Mesodermal cell (in vitro differentiated cells): ENCODE measurements at regions not wholly inside any gene's neighbourhood (a gene's known extent, or its start where the extent isn't known, plus 50 kb on each side); places are given as distances from the start of the nearest gene placed in this dataset.
A peak's percentile ranks its signal among the peaks of the same experiment; 100 is the strongest.
"Not testable (repeated sequence)": the region's sequence is repeated elsewhere in the genome, so short reads cannot be mapped to it uniquely, and the experiment has no call there.

Experiments used
- H3K27ac ChIP-seq: 2 replicates; pipeline ENCODE4 v1.7.0; 2013; ENCODE audit warnings: mild to moderate bottlenecking, low read depth, low read length, moderate library complexity; ENCODE audit not compliant: severe bottlenecking
- H3K36me3 ChIP-seq: 2 replicates; pipeline ENCODE4 v1.7.1; 2013; ENCODE audit warnings: mild to moderate bottlenecking, low read length, moderate library complexity; ENCODE audit not compliant: control insufficient read depth, insufficient read depth
- H3K4me1 ChIP-seq: one replicate; pipeline ENCODE4 v1.7.1; 2013; ENCODE audit warnings: mild to moderate bottlenecking, low read length; ENCODE audit not compliant: insufficient read depth, control insufficient read depth, poor library complexity, severe bottlenecking
- H3K4me3 ChIP-seq: 2 replicates; pipeline ENCODE4 v1.7.0; 2013; ENCODE audit warnings: low read length, control low read depth, mild to moderate bottlenecking; ENCODE audit not compliant: insufficient read depth, poor library complexity, severe bottlenecking; ENCODE audit errors: extremely low read depth
- H3K9me3 ChIP-seq: 2 replicates; pipeline ENCODE4 v1.7.1; 2013; ENCODE audit warnings: mild to moderate bottlenecking, low read length, moderate library complexity; ENCODE audit not compliant: control insufficient read depth
- WGBS, 2 experiments: methylation state at CpG; one replicate each; pipeline ENCODE4 v1.1.5; 2013; ENCODE audit warnings: missing lambda C conversion rate in 2 of 2; ENCODE audit not compliant: insufficient coverage in 2 of 2; 5-methylcytosine and 5-hydroxymethylcytosine counted together

DNA sequence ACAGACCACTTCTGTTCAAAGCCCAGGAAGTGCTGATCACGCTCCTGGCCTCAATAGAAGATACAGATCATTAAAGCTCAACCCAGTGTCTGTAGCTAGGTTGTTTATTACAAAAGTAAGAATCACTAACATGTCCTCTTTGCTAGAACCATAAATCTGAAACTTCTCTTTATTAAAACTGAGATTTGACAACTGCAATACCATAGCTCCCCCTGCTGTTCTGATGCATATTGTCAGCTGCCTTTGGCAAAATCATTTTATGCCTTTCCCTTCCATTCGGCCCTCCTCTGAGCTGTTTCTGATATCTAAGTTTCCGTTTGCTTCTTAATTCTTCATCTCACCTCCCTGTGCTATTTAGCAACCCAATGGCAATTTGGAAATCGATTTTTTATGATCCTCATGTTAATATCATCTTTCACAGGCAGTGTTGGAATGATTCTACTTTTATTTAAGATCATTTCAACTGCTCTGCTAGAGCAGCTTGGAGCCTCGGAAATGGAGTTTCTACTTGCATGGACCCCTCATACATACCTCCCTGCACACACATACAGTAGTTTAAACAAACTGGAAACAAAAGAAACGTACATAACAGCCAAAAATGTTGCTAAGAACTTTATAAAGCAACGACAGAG, 998.8 kb downstream of the MAT2B start:
- Histone ChIP-seq H3K9me3 (no peaks in the 10 kb centered on the region), H3K27ac (no peak overlapping the region), H3K4me3 (no peak overlapping the region), H3K4me1 (no peaks in the 10 kb centered on the region), H3K36me3 (no peaks in the 10 kb centered on the region)
- 67 to 75% methylated on average over 3 to 4 of the region's 7 CpGs for WGBS, 2 experiments

DNA sequence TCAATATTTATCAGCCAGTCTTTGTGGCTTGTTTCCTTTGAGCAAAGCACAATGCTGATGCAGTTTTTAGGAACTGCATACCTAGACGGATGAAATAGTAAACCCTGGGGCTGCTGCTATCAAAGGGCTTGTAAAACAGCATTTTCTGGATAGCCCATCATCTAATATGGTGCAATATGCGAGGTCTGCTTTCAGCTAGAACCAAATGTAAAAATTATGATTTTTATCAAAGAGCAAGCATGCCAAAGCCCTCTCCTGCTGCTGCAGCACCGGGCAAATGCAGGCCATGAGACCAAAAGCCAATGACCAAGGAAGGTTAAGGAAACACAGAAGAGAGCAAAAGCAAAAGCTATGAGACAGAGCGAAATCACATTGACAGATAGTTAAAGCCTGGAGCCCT, 1000.4 kb downstream of the MAT2B start:
- H3K36me3 ChIP-seq = no peaks in the 10 kb centered on the region
- WGBS, 2 experiments = 88 to 92% methylated on average over 3 to 4 of the region's 4 CpGs
- no peaks in the 10 kb centered on the region for H3K9me3 ChIP-seq
- no peak overlapping the region for H3K27ac ChIP-seq
- H3K4me3 ChIP-seq = no peak overlapping the region
- H3K4me1 ChIP-seq = no peaks in the 10 kb centered on the region

DNA sequence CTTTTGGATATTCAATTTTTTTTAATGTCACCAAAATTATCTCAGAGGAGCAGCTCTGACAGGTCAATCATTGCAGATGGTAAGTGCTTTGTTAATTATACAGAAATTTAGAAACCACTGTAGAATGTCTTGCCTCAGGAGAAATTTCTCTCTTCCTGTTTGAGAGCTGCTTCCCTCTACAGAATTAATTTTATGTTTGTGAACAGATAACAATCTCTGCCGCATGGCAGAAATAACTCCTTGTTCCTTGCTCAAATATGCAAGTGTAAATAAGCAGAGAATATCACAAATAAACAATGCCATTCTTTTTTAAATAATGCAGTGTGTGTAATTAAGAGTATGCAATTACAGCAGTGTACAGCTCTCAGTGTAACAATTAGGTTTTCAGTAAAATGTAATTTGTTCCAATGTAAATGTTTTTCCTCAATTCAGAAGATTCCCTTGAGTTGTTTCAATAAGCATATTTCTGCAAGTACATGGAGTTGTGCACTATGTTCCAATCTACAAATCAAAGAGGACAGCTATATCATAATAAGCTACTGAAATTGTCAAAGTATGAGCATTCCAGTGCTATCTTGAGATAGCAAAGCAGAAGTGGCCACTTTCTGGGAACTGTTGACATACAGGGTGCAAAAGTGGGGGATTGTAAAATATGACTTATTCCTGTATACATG, 1012.8 kb downstream of the MAT2B start:
- H3K36me3 ChIP-seq = no peaks in the 10 kb centered on the region
- H3K4me1 ChIP-seq = peaks cover 10% of the 10 kb centered on the region
- no peak overlapping the region for H3K4me3 ChIP-seq

DNA sequence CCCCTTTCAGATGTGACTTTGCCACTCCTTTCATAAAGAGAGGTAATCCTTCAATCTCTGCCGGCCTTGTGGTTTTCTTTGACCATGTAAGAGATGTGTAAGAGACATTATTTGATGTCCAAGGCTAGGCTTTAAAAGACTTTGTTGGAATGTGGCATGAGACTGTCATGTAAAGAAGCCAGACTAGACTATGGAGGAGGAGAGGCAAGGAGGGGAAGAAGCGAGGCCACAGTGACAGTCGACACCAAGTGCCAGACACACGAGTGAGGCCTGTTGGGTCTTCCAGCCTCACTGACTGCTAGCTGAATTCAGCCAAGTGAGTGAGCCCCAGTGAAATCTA, 1013.3 kb downstream of the MAT2B start:
- 89 to 92% methylated on average over 4 of the region's 4 CpGs for WGBS, 2 experiments

More for the DNA sequence above, 1012.8 kb downstream of the MAT2B start:
- no CpG with 5 or more reads among the region's 1 CpG for WGBS, 2 experiments
- H3K27ac ChIP-seq = peak overlapping the region; percentile 25
- no peaks in the 10 kb centered on the region for H3K9me3 ChIP-seq

DNA sequence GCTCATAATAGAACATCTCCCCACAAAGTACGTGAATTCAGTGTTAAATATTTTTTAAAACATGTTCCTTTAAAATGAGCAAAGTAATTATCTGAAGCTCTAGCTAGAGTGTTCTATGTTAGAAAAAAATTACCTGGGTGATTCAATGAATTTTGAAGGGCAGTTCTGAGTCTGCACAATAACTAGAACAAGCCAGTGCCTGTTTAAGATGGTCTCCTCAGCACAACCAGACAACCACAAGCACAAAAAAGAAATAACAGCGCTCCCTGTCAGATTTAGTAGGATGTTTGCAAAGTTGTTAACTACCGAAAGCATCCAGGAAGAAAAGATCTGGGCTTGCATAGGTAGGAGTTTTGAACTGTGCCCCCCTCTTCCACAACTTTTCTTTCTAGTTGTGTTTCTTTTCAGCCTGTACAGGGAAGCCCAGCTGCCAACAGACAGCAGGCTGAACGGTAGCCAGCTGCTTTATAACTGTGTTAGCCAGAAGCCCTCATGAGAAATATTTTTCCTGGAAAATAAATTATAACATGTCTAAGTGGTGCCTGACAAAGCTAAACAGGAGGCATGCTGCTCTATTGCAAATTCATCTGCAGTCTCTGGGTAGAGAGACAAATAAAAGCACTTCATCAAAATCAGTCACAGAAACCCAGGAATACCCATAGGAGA, 1026.9 kb downstream of the MAT2B start:
- H3K27ac ChIP-seq = no peak overlapping the region
- H3K4me3 ChIP-seq = no peak overlapping the region
- H3K9me3 ChIP-seq = no peaks in the 10 kb centered on the region
- H3K36me3 ChIP-seq = no peaks in the 10 kb centered on the region
- H3K4me1 ChIP-seq = no peaks in the 10 kb centered on the region
- WGBS, 2 experiments = 100% methylated on average over 1 of the region's 4 CpGs; no CpG with 5 or more reads in 1 of the 2 experiments

More for the DNA sequence above, 1013.3 kb downstream of the MAT2B start:
- H3K4me3 ChIP-seq = no peak overlapping the region
- H3K36me3 ChIP-seq = no peaks in the 10 kb centered on the region
- H3K4me1 ChIP-seq = peaks cover 10% of the 10 kb centered on the region
- H3K9me3 ChIP-seq = no peaks in the 10 kb centered on the region
- H3K27ac ChIP-seq = peak overlapping the region; percentile 25

DNA sequence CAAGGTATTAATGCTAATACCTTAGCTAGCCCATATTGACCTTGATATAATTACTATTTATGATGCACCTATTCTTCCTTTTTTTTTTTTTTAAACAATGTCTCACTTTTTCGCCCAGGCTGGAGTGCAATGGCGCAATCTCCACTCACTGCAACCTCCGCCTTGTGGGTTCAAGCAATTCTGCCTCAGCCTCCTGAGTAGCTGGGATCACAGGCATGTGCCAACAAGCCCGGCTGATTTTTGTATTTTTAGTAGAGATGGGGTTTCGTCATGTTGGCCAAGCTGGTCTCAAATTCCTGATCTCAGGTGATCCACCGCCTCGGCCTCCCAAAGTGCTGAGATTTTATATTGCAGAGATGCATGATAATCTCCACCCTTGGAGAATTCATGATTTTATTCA, 1028.0 kb downstream of the MAT2B start:
- not testable (repeated sequence) for H3K4me1 ChIP-seq, H3K4me3 ChIP-seq, H3K36me3 ChIP-seq, H3K27ac ChIP-seq, H3K9me3 ChIP-seq
- 80% methylated on average over 1 to 4 of the region's 7 CpGs for WGBS, 2 experiments

DNA sequence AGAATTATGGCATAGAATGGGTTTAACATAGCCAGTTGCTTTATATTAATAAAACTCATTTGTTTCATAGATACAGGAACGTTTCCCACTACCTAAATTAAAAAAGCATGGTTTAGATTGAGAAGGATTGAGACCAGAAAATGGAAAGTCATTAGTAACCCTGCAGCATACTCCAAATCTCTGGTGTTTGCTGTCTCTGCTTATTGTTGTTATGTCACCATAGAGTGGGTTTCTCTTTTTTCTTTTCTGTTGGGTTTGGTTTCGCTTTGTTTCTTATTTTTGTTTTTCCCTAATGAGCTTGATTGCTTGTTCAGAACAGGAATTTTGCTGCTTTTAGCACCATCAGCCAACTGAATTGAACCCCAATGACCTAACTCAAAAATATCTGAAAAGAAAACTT, 1034.8 kb downstream of the MAT2B start:
- WGBS, 2 experiments = no CpG with 5 or more reads among the region's 2 CpGs
- no peaks in the 10 kb centered on the region for H3K4me1 ChIP-seq
- no peaks in the 10 kb centered on the region for H3K36me3 ChIP-seq
- no peak overlapping the region for H3K27ac ChIP-seq
- H3K4me3 ChIP-seq = no peak overlapping the region
- no peaks in the 10 kb centered on the region for H3K9me3 ChIP-seq

DNA sequence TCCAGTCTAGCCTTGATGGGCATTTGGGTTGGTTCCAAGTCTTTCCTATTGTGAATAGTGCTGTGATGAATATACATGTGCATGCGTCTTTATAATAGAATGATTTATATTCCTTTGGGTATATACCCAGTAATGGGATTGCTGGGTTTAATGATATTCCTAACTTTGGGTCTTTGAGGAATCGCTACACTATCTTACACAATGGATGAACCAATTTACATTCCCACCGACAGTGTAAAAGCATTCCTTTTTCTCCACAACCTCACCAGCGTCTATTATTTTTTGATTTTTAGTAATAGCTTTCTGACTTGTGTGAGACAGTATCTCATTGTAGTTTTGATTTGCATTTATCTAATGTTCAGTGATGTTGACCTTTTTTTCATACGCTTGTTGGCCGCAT, 1040.1 kb downstream of the MAT2B start:
- Histone ChIP-seq H3K36me3 (no peaks in the 10 kb centered on the region), H3K4me1 (no peaks in the 10 kb centered on the region), H3K4me3 (no peak overlapping the region), H3K9me3 (no peaks in the 10 kb centered on the region), H3K27ac (no peak overlapping the region)
- WGBS, 2 experiments = no CpG with 5 or more reads among the region's 6 CpGs

DNA sequence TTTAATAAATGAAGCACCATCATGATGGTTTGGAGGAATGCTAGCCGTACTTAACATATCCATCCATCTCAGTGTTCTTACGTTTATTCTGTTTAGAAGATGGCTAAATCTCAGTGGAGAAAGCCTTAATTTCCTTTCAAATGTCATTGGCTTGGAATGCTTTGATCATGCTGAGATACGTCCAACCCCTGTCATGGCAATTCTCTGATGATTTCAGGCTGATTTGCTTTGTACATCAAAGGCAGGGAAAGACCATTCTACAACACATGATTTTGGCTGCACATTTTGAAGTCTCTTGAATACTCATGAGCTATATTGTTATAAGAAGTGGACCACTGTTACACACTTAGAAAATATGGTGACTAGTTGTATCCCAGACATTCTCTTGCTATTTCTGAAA, 1048.4 kb downstream of the MAT2B start:
- 20 to 58% methylated on average over 1 to 2 of the region's 3 CpGs for WGBS, 2 experiments
- Histone ChIP-seq H3K27ac (no peak overlapping the region), H3K36me3 (no peaks in the 10 kb centered on the region), H3K9me3 (no peaks in the 10 kb centered on the region), H3K4me3 (no peak overlapping the region), H3K4me1 (no peaks in the 10 kb centered on the region)

DNA sequence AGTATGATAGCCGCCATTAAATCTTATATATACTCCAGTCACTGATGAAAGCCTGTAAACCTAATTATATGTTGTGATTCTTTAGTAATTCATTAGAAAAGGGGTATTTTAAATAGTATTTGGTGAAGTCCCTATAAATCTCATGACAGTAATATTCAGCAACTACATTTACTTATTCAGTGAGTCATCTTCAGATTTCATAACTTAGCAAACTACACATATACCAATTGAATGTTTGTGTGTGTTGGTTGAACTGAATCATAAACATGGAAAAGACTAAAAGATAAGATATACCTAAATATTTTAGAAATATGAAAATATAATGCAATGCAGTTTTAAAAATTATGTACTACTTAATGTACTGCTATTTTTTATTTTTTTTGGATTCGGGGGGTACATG, 1050.4 kb downstream of the MAT2B start:
- no peak overlapping the region for H3K4me3 ChIP-seq
- no peaks in the 10 kb centered on the region for H3K36me3 ChIP-seq
- no peak overlapping the region for H3K27ac ChIP-seq
- H3K9me3 ChIP-seq = no peaks in the 10 kb centered on the region
- no peaks in the 10 kb centered on the region for H3K4me1 ChIP-seq
- WGBS, 2 experiments = no CpG with 5 or more reads among the region's 2 CpGs

DNA sequence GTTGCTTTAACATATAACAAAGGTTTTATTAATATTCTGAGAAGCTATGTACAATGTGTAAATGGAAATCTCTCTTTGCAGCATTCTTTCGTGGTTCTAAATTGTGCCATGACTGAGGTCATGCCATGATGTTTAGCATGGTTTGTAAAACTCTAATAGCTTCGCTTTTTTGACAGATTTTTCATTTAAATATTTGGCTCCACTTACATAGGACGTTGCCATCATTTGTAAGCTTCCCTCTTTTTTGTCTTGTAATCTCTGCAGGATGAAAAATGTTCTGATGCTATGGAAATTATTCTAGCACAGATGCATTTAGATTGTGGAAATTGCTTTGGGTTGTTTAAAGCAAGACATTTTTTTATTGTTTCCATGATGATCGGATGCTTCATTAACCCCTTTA, 1054.8 kb downstream of the MAT2B start:
- no peaks in the 10 kb centered on the region for H3K36me3 ChIP-seq
- H3K4me1 ChIP-seq = no peaks in the 10 kb centered on the region
- no peak overlapping the region for H3K27ac ChIP-seq
- H3K4me3 ChIP-seq = no peak overlapping the region
- H3K9me3 ChIP-seq = no peaks in the 10 kb centered on the region
- WGBS, 2 experiments = 80 to 100% methylated on average over 1 of the region's 4 CpGs
